ENCODE measurements at regions not wholly inside any gene's neighbourhood (a gene's known extent, or its start where the extent isn't known, plus 50 kb on each side); places are given as distances from the start of the nearest gene placed in this dataset.

GRCh38 chr4:83171436-83172039, 57.0 kb upstream of the PLAC8 start:
- DNase-seq = no peak

- DNase-seq = no peak
These were observed 56.4 kb upstream of the PLAC8 start for GRCh38 chr4:83170952-83171399.

All from CD4-positive, alpha-beta T cell treated with Interleukin-1 beta for 1 hour (primary cell).